ENCODE measurements at regions not wholly inside any gene's neighbourhood (a gene's known extent, or its start where the extent isn't known, plus 50 kb on each side); places are given as distances from the start of the nearest gene placed in this dataset.
A peak's percentile ranks its signal among the peaks of the same experiment; 100 is the strongest.
"Not testable (repeated sequence)": the region's sequence is repeated elsewhere in the genome, so short reads cannot be mapped to it uniquely, and the experiment has no call there.

GRCh38 chr21:9784201-9784600 lies 737.2 kb upstream of the TPTE start:
- H4K20me1 ChIP-seq (replicated peaks; ENCODE audit: control insufficient read depth, insufficient read depth, low read length); H3K4me2 ChIP-seq (ENCODE audit: insufficient read depth, low read length); BruUV-seq (replicated peaks); H3K79me2 ChIP-seq (ENCODE audit: control insufficient read depth, insufficient read depth, low read length); H3K27me3 ChIP-seq (ENCODE audit: control insufficient read depth in 2 of 2, insufficient read depth in 2 of 2, low read length in 2 of 2); intact Hi-C loops (cut with micrococcal nuclease); H2AFZ ChIP-seq (ENCODE audit: low read depth, low read length); H3K9me1 ChIP-seq (ENCODE audit: control insufficient read depth, insufficient read depth, low read length); CTCF ChIA-PET (ENCODE audit: low intra/inter-chr PET ratio); in situ Hi-C loops (cut with MboI); H3K9ac ChIP-seq (ENCODE audit: insufficient read depth in 1 of 2, low read depth in 2 of 2, low read length in 2 of 2); POLR2A ChIA-PET; H3K4me1 ChIP-seq (replicated peaks in 1 of 2; ENCODE audit: control insufficient read depth in 2 of 2, insufficient read depth in 2 of 2, low read length in 2 of 2); H3K36me3 ChIP-seq (ENCODE audit: control insufficient read depth, insufficient read depth, low read length); H3K4me3 ChIP-seq; H3K9me3 ChIP-seq (replicated peaks; ENCODE audit: control insufficient read depth, insufficient read depth, low read depth, low read length); DNase-seq (ENCODE audit: extremely low read depth in 1 of 4, low spot score in 3 of 4); H3K27ac ChIP-seq (ENCODE audit: extremely low read depth, low read depth, low read length); FAIRE-seq; ATAC-seq: not testable (repeated sequence)
- WGBS (ENCODE audit: insufficient coverage, low coverage, missing lambda C conversion rate) = 0% methylated on average over 1 of the region's 1 CpG

GRCh38 chr21:9786092-9786491 lies 735.3 kb upstream of the TPTE start:
- BruUV-seq (replicated peaks); CTCF ChIA-PET (ENCODE audit: low intra/inter-chr PET ratio); DNase-seq (ENCODE audit: extremely low read depth in 1 of 4, low spot score in 3 of 4); H3K27ac ChIP-seq (ENCODE audit: extremely low read depth, low read depth, low read length); H3K4me2 ChIP-seq (ENCODE audit: insufficient read depth, low read length); H3K4me1 ChIP-seq (replicated peaks in 1 of 2; ENCODE audit: control insufficient read depth in 2 of 2, insufficient read depth in 2 of 2, low read length in 2 of 2); H3K79me2 ChIP-seq (ENCODE audit: control insufficient read depth, insufficient read depth, low read length); H3K27me3 ChIP-seq (ENCODE audit: control insufficient read depth in 2 of 2, insufficient read depth in 2 of 2, low read length in 2 of 2); POLR2A ChIA-PET; H3K4me3 ChIP-seq; FAIRE-seq; H3K9ac ChIP-seq (ENCODE audit: insufficient read depth in 1 of 2, low read depth in 2 of 2, low read length in 2 of 2); H3K36me3 ChIP-seq (ENCODE audit: control insufficient read depth, insufficient read depth, low read length); in situ Hi-C loops (cut with MboI); intact Hi-C loops (cut with micrococcal nuclease); H4K20me1 ChIP-seq (replicated peaks; ENCODE audit: control insufficient read depth, insufficient read depth, low read length); H3K9me3 ChIP-seq (replicated peaks; ENCODE audit: control insufficient read depth, insufficient read depth, low read depth, low read length); H3K9me1 ChIP-seq (ENCODE audit: control insufficient read depth, insufficient read depth, low read length); H2AFZ ChIP-seq (ENCODE audit: low read depth, low read length): not testable (repeated sequence)
- 14% methylated on average over 7 of the region's 7 CpGs for WGBS (ENCODE audit: insufficient coverage, low coverage, missing lambda C conversion rate)
- ATAC-seq = peak; percentile 9; the same call in 1 of the 3 replicates

GRCh38 chr21:9788281-9788680 lies 733.1 kb upstream of the TPTE start:
- H3K9ac ChIP-seq (ENCODE audit: insufficient read depth in 1 of 2, low read depth in 2 of 2, low read length in 2 of 2); FAIRE-seq; H3K27me3 ChIP-seq (ENCODE audit: control insufficient read depth in 2 of 2, insufficient read depth in 2 of 2, low read length in 2 of 2); intact Hi-C loops (cut with micrococcal nuclease); H3K79me2 ChIP-seq (ENCODE audit: control insufficient read depth, insufficient read depth, low read length); H3K4me1 ChIP-seq (replicated peaks in 1 of 2; ENCODE audit: control insufficient read depth in 2 of 2, insufficient read depth in 2 of 2, low read length in 2 of 2); H3K4me2 ChIP-seq (ENCODE audit: insufficient read depth, low read length); H3K4me3 ChIP-seq; H2AFZ ChIP-seq (ENCODE audit: low read depth, low read length); H3K27ac ChIP-seq (ENCODE audit: extremely low read depth, low read depth, low read length); CTCF ChIA-PET (ENCODE audit: low intra/inter-chr PET ratio); H3K9me1 ChIP-seq (ENCODE audit: control insufficient read depth, insufficient read depth, low read length); POLR2A ChIA-PET; DNase-seq (ENCODE audit: extremely low read depth in 1 of 4, low spot score in 3 of 4); in situ Hi-C loops (cut with MboI); H3K9me3 ChIP-seq (replicated peaks; ENCODE audit: control insufficient read depth, insufficient read depth, low read depth, low read length); BruUV-seq (replicated peaks); H4K20me1 ChIP-seq (replicated peaks; ENCODE audit: control insufficient read depth, insufficient read depth, low read length); ATAC-seq; H3K36me3 ChIP-seq (ENCODE audit: control insufficient read depth, insufficient read depth, low read length): not testable (repeated sequence)
- WGBS (ENCODE audit: insufficient coverage, low coverage, missing lambda C conversion rate) = 24% methylated on average over 5 of the region's 5 CpGs

- 29% methylated on average over 4 of the region's 6 CpGs for WGBS (ENCODE audit: insufficient coverage, low coverage, missing lambda C conversion rate)
- H3K4me2 ChIP-seq (ENCODE audit: insufficient read depth, low read length); H3K27me3 ChIP-seq (ENCODE audit: control insufficient read depth in 2 of 2, insufficient read depth in 2 of 2, low read length in 2 of 2); H3K4me3 ChIP-seq; intact Hi-C loops (cut with micrococcal nuclease); CTCF ChIA-PET (ENCODE audit: low intra/inter-chr PET ratio); ATAC-seq; DNase-seq (ENCODE audit: extremely low read depth in 1 of 4, low spot score in 3 of 4); H3K9me3 ChIP-seq (replicated peaks; ENCODE audit: control insufficient read depth, insufficient read depth, low read depth, low read length); H2AFZ ChIP-seq (ENCODE audit: low read depth, low read length); H4K20me1 ChIP-seq (replicated peaks; ENCODE audit: control insufficient read depth, insufficient read depth, low read length); H3K27ac ChIP-seq (ENCODE audit: extremely low read depth, low read depth, low read length); FAIRE-seq; in situ Hi-C loops (cut with MboI); POLR2A ChIA-PET; H3K9me1 ChIP-seq (ENCODE audit: control insufficient read depth, insufficient read depth, low read length); H3K36me3 ChIP-seq (ENCODE audit: control insufficient read depth, insufficient read depth, low read length); H3K9ac ChIP-seq (ENCODE audit: insufficient read depth in 1 of 2, low read depth in 2 of 2, low read length in 2 of 2); BruUV-seq (replicated peaks); H3K4me1 ChIP-seq (replicated peaks in 1 of 2; ENCODE audit: control insufficient read depth in 2 of 2, insufficient read depth in 2 of 2, low read length in 2 of 2); H3K79me2 ChIP-seq (ENCODE audit: control insufficient read depth, insufficient read depth, low read length): not testable (repeated sequence)
These were observed 731.0 kb upstream of the TPTE start for GRCh38 chr21:9790354-9790753.
